GM19468 (cell line): ENCODE measurements at regions not wholly inside any gene's neighbourhood (a gene's known extent, or its start where the extent isn't known, plus 50 kb on each side); places are given as distances from the start of the nearest gene placed in this dataset.

Experiments
- ATAC-seq: cut with Tn5 transposase; IDR thresholded peaks from one replicate; pipeline ENCODE4 v1.9.1; 2021; ENCODE audit warnings: mild to moderate bottlenecking, moderate library complexity, moderate number of reproducible peaks; ENCODE audit not compliant: unreplicated experiment; ENCODE audit errors: extremely low read depth

DNA sequence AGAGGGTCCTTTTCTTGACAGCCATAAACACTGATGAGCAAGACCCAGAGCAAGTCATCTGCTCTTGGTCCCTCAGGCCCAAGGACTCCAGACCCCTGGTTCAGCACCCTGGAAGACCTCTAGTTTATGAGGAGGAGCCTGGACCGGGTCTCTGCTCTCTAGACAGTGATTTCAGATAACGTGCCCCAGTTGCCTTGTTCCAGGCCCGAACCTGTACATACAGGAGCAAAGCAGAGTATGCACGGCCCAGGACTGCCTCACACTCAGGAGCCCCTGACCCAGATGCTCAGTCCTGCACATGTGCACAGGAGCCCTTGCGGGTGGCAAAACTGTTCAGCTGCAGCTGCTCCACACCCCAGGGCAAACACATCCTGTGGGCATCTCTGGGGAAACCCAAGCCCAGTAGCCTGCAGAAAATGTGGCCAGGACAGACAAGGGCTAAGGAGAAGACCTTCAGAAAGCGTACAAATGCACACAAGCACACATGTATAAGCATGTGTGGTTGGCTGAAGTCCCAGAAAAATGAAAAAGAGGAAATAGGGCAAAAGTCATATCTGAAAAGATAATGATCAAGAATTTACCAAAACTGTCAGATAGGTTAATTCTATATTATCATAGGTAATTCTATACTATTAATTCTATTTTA lies 59.9 kb upstream of the CORO2B start:
- ATAC-seq = no peak

GRCh38 chr15:68524753-68525584 lies 53.8 kb upstream of the CORO2B start:
- no peak for ATAC-seq

DNA sequence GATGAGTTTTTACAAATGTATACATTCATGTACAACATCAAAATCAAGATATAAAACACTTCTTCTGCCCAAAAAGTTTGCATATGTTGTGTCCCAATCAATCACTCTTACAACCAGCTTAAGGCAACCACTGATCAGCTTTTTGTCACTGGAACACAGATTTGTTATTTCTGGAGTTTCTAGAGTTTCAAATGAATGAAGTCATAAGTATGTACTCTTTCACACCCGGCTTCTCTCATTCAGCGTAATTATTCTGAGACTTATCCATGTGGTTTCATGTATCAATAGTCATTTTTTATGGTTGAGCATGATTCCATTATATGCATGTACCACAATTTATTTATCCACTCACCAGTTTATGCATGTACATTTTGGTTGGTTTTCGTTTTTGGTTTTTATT lies 53.0 kb upstream of the CORO2B start:
- ATAC-seq = no peak

DNA sequence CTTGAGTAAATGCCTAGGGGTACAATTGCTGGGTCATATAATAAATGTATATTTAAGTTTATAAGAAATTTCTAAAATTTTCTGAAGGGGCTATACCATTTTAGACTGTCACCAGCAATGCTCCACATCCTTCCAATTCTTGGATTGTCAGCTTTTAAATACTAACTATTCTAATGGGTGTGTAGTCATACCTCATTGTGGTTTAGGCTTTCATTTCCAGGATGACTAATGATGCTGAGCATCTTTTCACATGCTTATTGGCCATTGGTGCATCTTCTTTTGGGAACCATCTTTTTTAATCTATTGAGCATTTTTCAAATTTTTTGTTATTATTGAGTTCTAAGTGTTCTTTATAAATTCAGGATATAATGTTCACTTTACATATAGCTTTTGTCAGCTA lies 52.5 kb upstream of the CORO2B start:
- ATAC-seq = peak; percentile 25

GRCh38 chr15:68526784-68527183 lies 52.0 kb upstream of the CORO2B start:
- peak; percentile 16 for ATAC-seq

DNA sequence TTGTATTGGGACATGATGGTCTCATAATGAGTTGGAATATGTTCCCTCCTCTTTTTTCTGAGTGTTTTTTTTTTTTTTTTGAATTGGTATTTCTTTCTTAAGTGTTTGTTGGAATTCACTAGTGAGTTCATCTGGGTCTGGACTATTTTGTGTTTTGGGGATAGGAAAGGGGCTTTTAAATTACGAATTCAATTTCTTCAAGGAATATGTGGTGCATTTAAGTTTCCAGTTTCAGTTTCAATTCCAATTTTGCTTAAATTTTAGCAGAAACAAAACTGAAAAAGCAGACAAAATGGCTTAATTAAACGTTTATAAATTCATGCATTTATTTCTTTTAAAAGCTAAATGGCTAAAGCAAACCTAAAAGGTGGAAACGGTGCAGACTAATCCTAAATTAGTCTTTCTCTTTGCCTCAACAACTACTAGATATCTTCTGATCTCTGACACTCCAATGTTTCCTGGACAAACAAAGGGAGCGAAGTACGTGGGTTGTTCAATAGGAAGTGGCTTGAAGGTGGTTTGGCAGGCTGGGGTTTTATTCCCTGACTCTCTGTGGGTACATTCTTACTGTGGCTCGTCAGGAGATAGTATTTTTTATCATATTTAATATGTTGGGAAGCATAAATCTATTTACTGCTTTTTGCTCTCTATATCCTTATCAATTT lies 50.0 kb upstream of the CORO2B start:
- ATAC-seq = no peak
